ENCODE measurements at regions not wholly inside any gene's neighbourhood (a gene's known extent, or its start where the extent isn't known, plus 50 kb on each side); places are given as distances from the start of the nearest gene placed in this dataset.

DNA sequence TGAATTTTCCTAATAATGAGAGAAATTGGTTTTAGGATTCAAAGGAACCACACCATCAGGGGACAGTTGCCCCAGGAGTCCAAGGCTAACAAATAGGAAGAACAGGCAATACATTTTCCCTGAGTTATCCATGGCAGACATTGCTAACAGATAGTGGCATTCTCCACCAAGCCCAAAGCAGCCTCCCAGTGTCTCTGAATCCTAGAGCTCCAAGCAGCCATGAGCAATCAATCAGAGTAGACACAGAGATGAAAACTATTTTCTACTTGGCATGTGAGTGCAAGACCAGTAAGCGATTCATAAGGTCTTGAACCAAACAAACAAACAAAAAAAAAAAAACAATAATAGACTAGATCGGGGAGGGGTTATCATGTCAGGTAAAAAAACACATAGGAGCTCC lies 515.7 kb downstream of the MED13L start:
- no peaks in the 10 kb centered on the region for H3K36me3 Mint-ChIP-seq (ENCODE audit: insufficient read depth, unreplicated experiment)
- H3K27ac Mint-ChIP-seq (ENCODE audit: unreplicated experiment), result no peak overlapping the region
- CTCF ChIA-PET, result no interaction called here
- intact Hi-C loops (cut with micrococcal nuclease; ENCODE audit: unreplicated experiment), result no loop called here
- BruUV-seq (replicated peaks), result no TSS peak
- no peaks in the 10 kb centered on the region for H3K27me3 Mint-ChIP-seq (ENCODE audit: unreplicated experiment)
- no peak for DNase-seq
- TF ChIP-seq, protein P1, sequence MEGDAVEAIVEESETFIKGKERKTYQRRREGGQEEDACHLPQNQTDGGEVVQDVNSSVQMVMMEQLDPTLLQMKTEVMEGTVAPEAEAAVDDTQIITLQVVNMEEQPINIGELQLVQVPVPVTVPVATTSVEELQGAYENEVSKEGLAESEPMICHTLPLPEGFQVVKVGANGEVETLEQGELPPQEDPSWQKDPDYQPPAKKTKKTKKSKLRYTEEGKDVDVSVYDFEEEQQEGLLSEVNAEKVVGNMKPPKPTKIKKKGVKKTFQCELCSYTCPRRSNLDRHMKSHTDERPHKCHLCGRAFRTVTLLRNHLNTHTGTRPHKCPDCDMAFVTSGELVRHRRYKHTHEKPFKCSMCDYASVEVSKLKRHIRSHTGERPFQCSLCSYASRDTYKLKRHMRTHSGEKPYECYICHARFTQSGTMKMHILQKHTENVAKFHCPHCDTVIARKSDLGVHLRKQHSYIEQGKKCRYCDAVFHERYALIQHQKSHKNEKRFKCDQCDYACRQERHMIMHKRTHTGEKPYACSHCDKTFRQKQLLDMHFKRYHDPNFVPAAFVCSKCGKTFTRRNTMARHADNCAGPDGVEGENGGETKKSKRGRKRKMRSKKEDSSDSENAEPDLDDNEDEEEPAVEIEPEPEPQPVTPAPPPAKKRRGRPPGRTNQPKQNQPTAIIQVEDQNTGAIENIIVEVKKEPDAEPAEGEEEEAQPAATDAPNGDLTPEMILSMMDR (IDR thresholded peaks at IDR 0.05; ENCODE audit: unreplicated experiment), result no peak
- H3K4me1 Mint-ChIP-seq (ENCODE audit: low read depth, unreplicated experiment), result no peaks in the 10 kb centered on the region
- no peak overlapping the region for H3K4me3 Mint-ChIP-seq (ENCODE audit: low read depth, unreplicated experiment)
- H3K9me3 Mint-ChIP-seq (ENCODE audit: low read depth, unreplicated experiment), result peaks cover 15% of the 10 kb centered on the region

DNA sequence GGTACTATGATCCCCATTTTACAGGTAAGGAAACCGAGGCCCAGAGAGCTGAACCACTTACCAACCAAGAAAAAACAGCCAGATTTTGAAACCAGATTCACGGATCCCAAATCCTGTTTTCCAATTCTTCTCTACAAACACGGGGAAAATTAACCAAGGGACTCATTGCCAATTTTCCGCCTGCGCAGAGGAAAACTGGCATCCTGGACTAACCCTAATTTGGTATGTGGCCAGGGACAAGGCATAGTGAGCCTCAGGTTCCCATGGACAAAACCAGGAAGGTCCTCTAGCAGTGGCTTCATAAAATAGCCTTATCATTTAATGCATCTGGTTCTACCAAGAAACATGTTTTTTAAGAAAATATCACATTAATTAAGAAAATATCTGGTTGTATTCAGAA lies 517.3 kb downstream of the MED13L start:
- peaks cover 7% of the 10 kb centered on the region for H3K27me3 Mint-ChIP-seq (ENCODE audit: unreplicated experiment)
- BruUV-seq (replicated peaks), result no TSS peak
- intact Hi-C loops (cut with micrococcal nuclease; ENCODE audit: unreplicated experiment), result no loop called here

DNA sequence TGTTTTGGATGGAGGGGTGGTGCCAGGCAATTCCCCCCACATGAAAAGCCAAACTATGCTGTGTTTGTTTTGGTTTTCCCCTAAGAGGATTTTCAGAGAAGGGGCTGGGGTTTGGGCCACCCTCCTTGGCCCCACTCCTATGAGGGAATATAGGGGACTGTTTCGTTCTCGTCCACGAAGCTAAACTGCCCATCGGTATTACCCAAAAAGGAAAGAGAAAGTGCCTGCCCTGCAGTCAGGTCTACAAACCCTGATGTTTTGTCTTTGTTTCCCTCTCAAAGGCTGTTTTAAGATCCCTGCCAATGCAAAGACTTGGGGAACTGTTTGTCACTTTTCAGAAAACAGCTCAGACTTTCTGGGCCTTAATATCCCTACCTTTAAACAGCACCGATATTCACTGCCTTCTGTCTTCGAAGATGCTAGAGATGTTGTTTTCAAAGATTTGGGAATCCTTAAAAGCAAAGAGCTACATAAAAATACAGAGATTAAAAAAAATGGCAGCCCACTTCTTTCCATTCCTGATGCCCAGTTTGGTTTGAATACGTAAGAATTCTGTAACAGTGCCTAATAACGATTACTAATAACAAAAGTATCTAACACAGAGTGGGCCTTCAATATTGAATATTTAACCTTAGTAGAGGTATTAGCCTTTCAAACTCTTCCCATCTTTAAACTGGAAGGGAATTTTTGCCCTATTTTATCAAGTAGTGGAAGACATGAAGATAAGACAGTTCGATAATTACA lies 518.4 kb downstream of the MED13L start:
- Mint-ChIP-seq H3K4me3 (ENCODE audit: low read depth, unreplicated experiment) (no peak overlapping the region), H3K27me3 (ENCODE audit: unreplicated experiment) (peaks cover 14% of the 10 kb centered on the region), H3K27ac (ENCODE audit: unreplicated experiment) (no peak overlapping the region), H3K36me3 (ENCODE audit: insufficient read depth, unreplicated experiment) (no peaks in the 10 kb centered on the region), H3K9me3 (ENCODE audit: low read depth, unreplicated experiment) (peaks cover 5% of the 10 kb centered on the region), H3K4me1 (ENCODE audit: low read depth, unreplicated experiment) (no peaks in the 10 kb centered on the region)
- TF ChIP-seq, protein P1 (IDR thresholded peaks at IDR 0.05; ENCODE audit: unreplicated experiment), result no peak
- no TSS peak for BruUV-seq (replicated peaks)
- DNase-seq, result no peak
- CTCF ChIA-PET, result no interaction called here
- intact Hi-C loops (cut with micrococcal nuclease; ENCODE audit: unreplicated experiment), result no loop called here

More for the DNA sequence above, 517.3 kb downstream of the MED13L start:
- Mint-ChIP-seq H3K4me3 (ENCODE audit: low read depth, unreplicated experiment) (no peak overlapping the region), H3K9me3 (ENCODE audit: low read depth, unreplicated experiment) (peaks cover 5% of the 10 kb centered on the region), H3K36me3 (ENCODE audit: insufficient read depth, unreplicated experiment) (no peaks in the 10 kb centered on the region), H3K4me1 (ENCODE audit: low read depth, unreplicated experiment) (no peaks in the 10 kb centered on the region), H3K27ac (ENCODE audit: unreplicated experiment) (no peak overlapping the region)
- CTCF ChIA-PET, result no interaction called here
- TF ChIP-seq, protein P1 (IDR thresholded peaks at IDR 0.05; ENCODE audit: unreplicated experiment), result no peak
- no peak for DNase-seq

DNA sequence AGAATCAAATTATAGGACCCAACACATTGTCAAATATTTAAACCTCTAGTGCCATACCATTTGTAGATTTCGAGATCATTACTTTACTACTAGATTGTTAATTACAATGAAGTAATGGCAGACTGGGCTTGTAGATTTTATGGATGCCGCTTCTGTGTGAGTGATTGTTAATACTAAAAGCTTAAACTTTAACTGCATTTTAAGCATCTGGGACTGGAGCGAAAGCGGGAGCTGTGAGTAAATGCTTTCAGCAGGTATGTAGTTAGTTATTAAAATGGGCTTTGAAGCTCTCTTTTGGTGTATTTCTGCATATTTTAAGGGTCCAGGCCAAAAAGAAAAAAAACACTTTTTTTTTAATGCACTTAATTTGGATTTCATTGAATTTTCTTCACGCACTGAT lies 519.3 kb downstream of the MED13L start:
- H3K27me3 Mint-ChIP-seq (ENCODE audit: unreplicated experiment), result peaks cover 14% of the 10 kb centered on the region
- intact Hi-C loops (cut with micrococcal nuclease; ENCODE audit: unreplicated experiment), result no loop called here

More for the DNA sequence above, 519.3 kb downstream of the MED13L start:
- Mint-ChIP-seq H3K9me3 (ENCODE audit: low read depth, unreplicated experiment) (peaks cover 5% of the 10 kb centered on the region), H3K27ac (ENCODE audit: unreplicated experiment) (no peak overlapping the region), H3K36me3 (ENCODE audit: insufficient read depth, unreplicated experiment) (no peaks in the 10 kb centered on the region), H3K4me1 (ENCODE audit: low read depth, unreplicated experiment) (no peaks in the 10 kb centered on the region), H3K4me3 (ENCODE audit: low read depth, unreplicated experiment) (no peak overlapping the region)
- no TSS peak for BruUV-seq (replicated peaks)
- TF ChIP-seq, protein P1 (IDR thresholded peaks at IDR 0.05; ENCODE audit: unreplicated experiment), result no peak
- no peak for DNase-seq
- CTCF ChIA-PET, result no interaction called here

All from Calu3 (cell line).